HCT116 (cell line): ENCODE measurements at regions not wholly inside any gene's neighbourhood (a gene's known extent, or its start where the extent isn't known, plus 50 kb on each side); places are given as distances from the start of the nearest gene placed in this dataset.

Experiments
- ATAC-seq: fragments of 200-7000 bp; cut with Tn5 transposase; 2 replicates; pipeline ENCODE4 v1.9.1; 2020; ENCODE audit warnings: mild to moderate bottlenecking, moderate library complexity
- BruUV-seq: library from RNA; stranded (reverse); fragments of 400-500 nt; replicated peaks from 2 replicates; lab custom pipeline; 2021; lab: Mats Ljungman, UMichigan
- CTCF ChIA-PET: fragments of 300-600 bp; sonication (Branson Sonifier 250); formaldehyde crosslinking; loops from one replicate; lab custom pipeline; 2021; ENCODE audit warnings: antibody characterized with exemption; lab: Charles Lee
- POLR2A ChIA-PET: fragments of 300-600, 350-600 bp; sonication (Branson Sonifier 250); formaldehyde crosslinking; loops from one replicate; lab custom pipeline; 2021; ENCODE audit warnings: antibody characterized with exemption; lab: Charles Lee
- RAD21 ChIA-PET, 2 experiments: fragments of 300-600 bp; sonication (Branson Sonifier 250); formaldehyde crosslinking; loops; one replicate each; lab custom pipeline; 2023; ENCODE audit warnings: low total read pairs in 2 of 2; ENCODE audit not compliant: uncharacterized antibody in 2 of 2, unreplicated experiment in 2 of 2, low non-redundant PET in 1 of 2; lab: Charles Lee
- DNase-seq: peaks from one replicate; pipeline ENCODE4 v3.0.0-alpha.2; 2010; ENCODE audit warnings: low read depth, low spot score
- H2AFZ ChIP-seq: fragments of 200-600 bp; shearing (Covaris generic), sonication (generic); 2 replicates; pipeline ENCODE4 v1.6.1; 2017; ENCODE audit warnings: low read depth, mixed run types, mixed read lengths, antibody characterized with exemption, low read length; ENCODE audit not compliant: poor library complexity, severe bottlenecking
- H3K27ac ChIP-seq: 2 replicates; pipeline ENCODE4 v1.5.1; 2012; ENCODE audit warnings: low read depth, low read length
- H3K27me3 ChIP-seq: fragments of 200-600 bp; sonication (generic); 2 replicates; pipeline ENCODE4 v1.6.1; 2016; ENCODE audit warnings: mixed run types, low read length, mixed read lengths; ENCODE audit not compliant: insufficient read depth
- H3K36me3 ChIP-seq, 2 experiments: fragments of 200-500 bp in 1 of 2; fragments of 200-600 bp in 1 of 2; sonication (Bioruptor generic) in 1 of 2; sonication (generic) in 1 of 2; 2 replicates each; pipeline versions ENCODE4 v1.5.1 to v1.6.1; 2014 to 2016; ENCODE audit warnings: low read length in 2 of 2, inconsistent platforms in 1 of 2, mixed read lengths in 1 of 2, mixed run types in 1 of 2; ENCODE audit not compliant: insufficient read depth in 2 of 2, control insufficient read depth in 1 of 2
- H3K4me1 ChIP-seq, 2 experiments: fragments of 200-600 bp in 1 of 2; sonication (generic) in 1 of 2; 2 replicates each; pipeline versions ENCODE4 v1.5.1 to v1.6.1; 2012 to 2017; ENCODE audit warnings: low read length in 2 of 2, inconsistent platforms in 1 of 2, mild to moderate bottlenecking in 1 of 2, mixed read lengths in 1 of 2, mixed run types in 1 of 2, moderate library complexity in 1 of 2; ENCODE audit not compliant: insufficient read depth in 2 of 2, control insufficient read depth in 1 of 2
- H3K4me2 ChIP-seq: fragments of 200-600 bp; sonication (generic); 2 replicates; pipeline ENCODE4 v1.6.1; 2017; ENCODE audit warnings: mixed run types, low read length, mixed read lengths
- H3K4me3 ChIP-seq, 2 experiments: fragments of 200-600 bp in 1 of 2; sonication (generic) in 1 of 2; replicated peaks in 1 of 2; 2 replicates each; pipeline ENCODE4 v1.5.1; 2011 to 2016; ENCODE audit warnings: low read length in 2 of 2, control low read depth in 1 of 2, low read depth in 1 of 2, mild to moderate bottlenecking in 1 of 2, mixed read lengths in 1 of 2, mixed run types in 1 of 2
- H3K79me2 ChIP-seq: fragments of 200-600 bp; sonication (generic); 2 replicates; pipeline ENCODE4 v1.6.1; 2017; ENCODE audit warnings: mild to moderate bottlenecking, mixed run types, low read length, moderate library complexity, mixed read lengths; ENCODE audit not compliant: insufficient read depth
- H3K9ac ChIP-seq: fragments of 200-600 bp; sonication (generic); 2 replicates; pipeline ENCODE4 v1.6.1; 2016; ENCODE audit warnings: low read length, mixed read lengths
- H3K9me2 ChIP-seq: fragments of 200-600 bp; sonication (generic), shearing (Covaris generic); 2 replicates; pipeline ENCODE4 v1.6.1; 2017; ENCODE audit warnings: mixed run types, mild to moderate bottlenecking, moderate library complexity; ENCODE audit not compliant: insufficient read depth
- H3K9me3 ChIP-seq, 2 experiments: fragments of 200-500 bp in 1 of 2; fragments of 200-600 bp in 1 of 2; sonication (Bioruptor generic) in 1 of 2; sonication (generic) in 1 of 2; 2 replicates each; pipeline ENCODE4 v1.6.1; 2014 to 2017; ENCODE audit warnings: low read length in 2 of 2, mixed read lengths in 2 of 2, inconsistent platforms in 1 of 2, low read depth in 1 of 2, mild to moderate bottlenecking in 1 of 2, mixed run types in 1 of 2, moderate library complexity in 1 of 2; ENCODE audit not compliant: control insufficient read depth in 1 of 2, insufficient read depth in 1 of 2
- H4K20me1 ChIP-seq: fragments of 200-600 bp; sonication (generic), shearing (Covaris generic); 2 replicates; pipeline ENCODE4 v1.6.1; 2017; ENCODE audit warnings: mixed run types, mild to moderate bottlenecking, moderate library complexity; ENCODE audit not compliant: insufficient read depth
- ATF3 ChIP-seq: IDR thresholded peaks from 2 replicates; pipeline ENCODE4 v1.6.1; 2012
- CEBPB ChIP-seq: IDR thresholded peaks from 2 replicates; pipeline ENCODE4 v1.6.1; 2012; ENCODE audit warnings: low read depth
- EZH2phosphoT487 ChIP-seq: fragments of 200-600 bp; IDR thresholded peaks from 2 replicates; pipeline ENCODE4 v1.6.1; 2018; ENCODE audit warnings: antibody characterized with exemption, borderline replicate concordance
- YY1 ChIP-seq: IDR thresholded peaks from 2 replicates; pipeline ENCODE4 v1.6.1; 2011; ENCODE audit warnings: low read length, low read depth, moderate library complexity, mild to moderate bottlenecking; ENCODE audit not compliant: insufficient replicate concordance; ENCODE audit errors: extremely low read depth
- ZNF274 ChIP-seq: fragments of 200-500 bp; sonication (Bioruptor generic); IDR thresholded peaks from 2 replicates; pipeline ENCODE4 v1.6.1; 2014; ENCODE audit warnings: mild to moderate bottlenecking, low read depth, low read length, inconsistent platforms
- intact Hi-C: fragments of 100-400 bp; cut with micrococcal nuclease; formaldehyde crosslinking; loops from 2 replicates; pipeline ENCODE4 v1.10.0; 2022
- TF ChIP-seq, protein P1 (sequence below): IDR thresholded peaks from 2 replicates; pipeline ENCODE4 v1.6.1; 2012
- TF ChIP-seq, protein P2 (sequence below): IDR thresholded peaks from 2 replicates; pipeline ENCODE4 v1.6.1; 2011; ENCODE audit warnings: mild to moderate bottlenecking, low read length, moderate library complexity; ENCODE audit not compliant: insufficient replicate concordance; ENCODE audit errors: extremely low read depth

DNA sequence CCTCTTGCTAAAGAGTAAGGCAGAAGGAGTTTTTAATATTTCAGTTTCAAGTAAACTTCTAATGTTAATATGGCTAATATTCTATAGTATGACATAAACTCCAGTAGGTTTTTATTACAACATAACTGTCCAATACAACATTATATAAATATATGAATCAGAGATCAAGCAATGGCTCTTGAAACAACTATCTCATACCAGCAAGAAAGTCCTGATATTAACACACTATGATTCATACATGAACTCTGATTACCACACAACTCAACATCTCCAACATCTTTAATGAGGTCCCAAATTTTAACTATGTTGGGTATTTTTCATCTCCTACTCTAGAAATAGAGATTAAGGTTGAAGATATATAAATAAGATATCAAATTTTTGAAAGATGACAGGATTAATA, 878.3 kb downstream of the TLE1 start:
- DNase-seq = no peak

GRCh38 chr9:80806671-80807070, 882.7 kb downstream of the TLE1 start:
- Histone ChIP-seq H3K9me2 (no peaks in the 10 kb centered on the region), H3K4me2 (no peak overlapping the region), H3K27me3 (no peaks in the 10 kb centered on the region), H3K9ac (no peak overlapping the region), H3K27ac (no peak overlapping the region), H3K79me2 (no peaks in the 10 kb centered on the region), H4K20me1 (no peaks in the 10 kb centered on the region), H3K4me3 (no peak overlapping the region), H2AFZ (no peak overlapping the region), H3K36me3 (no peaks in the 10 kb centered on the region), H3K4me1 (no peaks in the 10 kb centered on the region), H3K9me3 (no peaks in the 10 kb centered on the region; a peak in 1 of 4 replicates)
- TF ChIP-seq EZH2phosphoT487 (no peak), ZNF274 (no peak)
- TF ChIP-seq, protein P1, sequence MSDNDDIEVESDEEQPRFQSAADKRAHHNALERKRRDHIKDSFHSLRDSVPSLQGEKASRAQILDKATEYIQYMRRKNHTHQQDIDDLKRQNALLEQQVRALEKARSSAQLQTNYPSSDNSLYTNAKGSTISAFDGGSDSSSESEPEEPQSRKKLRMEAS = no peak
- DNase-seq (no peak), ATAC-seq (no peak)
- no TSS peak for BruUV-seq
- ChIA-PET CTCF (no interaction called here), POLR2A (no interaction called here), RAD21 (no interaction called here)
- intact Hi-C loops = no loop called here

More for the DNA sequence above, 878.3 kb downstream of the TLE1 start:
- TF ChIP-seq ATF3 (no peak), CEBPB (no peak), YY1 (no peak)
- TF ChIP-seq, protein P1 = no peak
- TF ChIP-seq, protein P2, sequence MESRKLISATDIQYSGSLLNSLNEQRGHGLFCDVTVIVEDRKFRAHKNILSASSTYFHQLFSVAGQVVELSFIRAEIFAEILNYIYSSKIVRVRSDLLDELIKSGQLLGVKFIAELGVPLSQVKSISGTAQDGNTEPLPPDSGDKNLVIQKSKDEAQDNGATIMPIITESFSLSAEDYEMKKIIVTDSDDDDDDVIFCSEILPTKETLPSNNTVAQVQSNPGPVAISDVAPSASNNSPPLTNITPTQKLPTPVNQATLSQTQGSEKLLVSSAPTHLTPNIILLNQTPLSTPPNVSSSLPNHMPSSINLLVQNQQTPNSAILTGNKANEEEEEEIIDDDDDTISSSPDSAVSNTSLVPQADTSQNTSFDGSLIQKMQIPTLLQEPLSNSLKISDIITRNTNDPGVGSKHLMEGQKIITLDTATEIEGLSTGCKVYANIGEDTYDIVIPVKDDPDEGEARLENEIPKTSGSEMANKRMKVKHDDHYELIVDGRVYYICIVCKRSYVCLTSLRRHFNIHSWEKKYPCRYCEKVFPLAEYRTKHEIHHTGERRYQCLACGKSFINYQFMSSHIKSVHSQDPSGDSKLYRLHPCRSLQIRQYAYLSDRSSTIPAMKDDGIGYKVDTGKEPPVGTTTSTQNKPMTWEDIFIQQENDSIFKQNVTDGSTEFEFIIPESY = no peak
- Histone ChIP-seq H3K36me3 (no peaks in the 10 kb centered on the region), H3K9me2 (no peaks in the 10 kb centered on the region), H3K4me2 (no peak overlapping the region), H3K27me3 (no peaks in the 10 kb centered on the region), H4K20me1 (no peaks in the 10 kb centered on the region; the same call in 1 of the 2 replicates), H2AFZ (no peak overlapping the region), H3K79me2 (no peaks in the 10 kb centered on the region), H3K27ac (no peak overlapping the region), H3K4me3 (no peak overlapping the region), H3K9ac (no peak overlapping the region), H3K4me1 (no peaks in the 10 kb centered on the region), H3K9me3 (peaks cover 0 to 9% of the 10 kb centered on the region in 2 experiments; a peak in 2 of 4 replicates)
- intact Hi-C loops = no loop called here
- BruUV-seq = no TSS peak
- CTCF ChIA-PET = no interaction called here
- RAD21 ChIA-PET = no interaction called here
- POLR2A ChIA-PET = no interaction called here
- ATAC-seq = no peak
